ENCODE measurements at regions not wholly inside any gene's neighbourhood (a gene's known extent, or its start where the extent isn't known, plus 50 kb on each side); places are given as distances from the start of the nearest gene placed in this dataset.

DNA sequence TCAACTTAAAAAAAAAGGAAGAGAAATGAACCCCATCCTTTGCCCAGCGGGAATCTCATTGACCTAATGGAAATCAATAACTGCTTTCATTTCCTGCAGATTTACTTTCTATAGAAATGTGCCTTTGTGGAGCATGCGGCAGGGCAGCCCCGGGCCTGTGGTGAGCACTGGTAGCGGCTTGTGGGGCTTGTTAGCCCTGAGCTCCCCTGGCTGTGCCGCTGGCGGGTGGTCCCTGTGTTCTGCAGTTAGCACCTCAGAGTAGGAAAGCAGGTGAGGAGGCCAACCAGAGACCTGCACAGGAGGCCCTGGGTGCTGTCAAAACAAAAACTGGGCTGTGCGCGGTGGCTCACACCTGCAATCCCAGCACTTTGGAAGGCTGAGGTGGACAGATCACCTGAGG, 76.8 kb upstream of the CDK20 start:
- TF ChIP-seq, protein P1, sequence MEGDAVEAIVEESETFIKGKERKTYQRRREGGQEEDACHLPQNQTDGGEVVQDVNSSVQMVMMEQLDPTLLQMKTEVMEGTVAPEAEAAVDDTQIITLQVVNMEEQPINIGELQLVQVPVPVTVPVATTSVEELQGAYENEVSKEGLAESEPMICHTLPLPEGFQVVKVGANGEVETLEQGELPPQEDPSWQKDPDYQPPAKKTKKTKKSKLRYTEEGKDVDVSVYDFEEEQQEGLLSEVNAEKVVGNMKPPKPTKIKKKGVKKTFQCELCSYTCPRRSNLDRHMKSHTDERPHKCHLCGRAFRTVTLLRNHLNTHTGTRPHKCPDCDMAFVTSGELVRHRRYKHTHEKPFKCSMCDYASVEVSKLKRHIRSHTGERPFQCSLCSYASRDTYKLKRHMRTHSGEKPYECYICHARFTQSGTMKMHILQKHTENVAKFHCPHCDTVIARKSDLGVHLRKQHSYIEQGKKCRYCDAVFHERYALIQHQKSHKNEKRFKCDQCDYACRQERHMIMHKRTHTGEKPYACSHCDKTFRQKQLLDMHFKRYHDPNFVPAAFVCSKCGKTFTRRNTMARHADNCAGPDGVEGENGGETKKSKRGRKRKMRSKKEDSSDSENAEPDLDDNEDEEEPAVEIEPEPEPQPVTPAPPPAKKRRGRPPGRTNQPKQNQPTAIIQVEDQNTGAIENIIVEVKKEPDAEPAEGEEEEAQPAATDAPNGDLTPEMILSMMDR (IDR thresholded peaks at IDR 0.05): no peak
- TF ChIP-seq POLR2A (IDR thresholded peaks at IDR 0.05): no peak
